ENCODE measurements at regions not wholly inside any gene's neighbourhood (a gene's known extent, or its start where the extent isn't known, plus 50 kb on each side); places are given as distances from the start of the nearest gene placed in this dataset.

DNA sequence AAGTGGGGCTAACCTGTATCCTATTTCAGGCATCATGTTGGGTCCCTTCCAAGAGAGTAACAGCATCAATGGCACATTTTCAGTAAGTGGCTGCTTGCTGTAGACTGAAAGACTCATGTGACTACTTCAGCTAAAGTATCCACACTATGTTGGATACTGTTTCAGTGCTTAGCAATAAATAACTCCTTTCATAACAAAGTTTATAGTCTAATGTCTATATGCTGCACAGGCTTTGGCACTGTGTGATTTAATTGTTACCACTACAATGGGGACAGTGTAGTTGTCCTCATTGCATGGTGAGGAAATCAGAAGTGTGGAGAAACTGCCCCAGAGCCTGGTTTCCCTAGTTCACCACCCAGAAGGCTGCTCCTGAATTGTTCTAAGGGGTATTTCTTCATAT is 318.0 kb upstream of the PTCHD4 start:
- POLR2A ChIA-PET, result no interaction called here
- Mint-ChIP-seq H3K4me1 (no peaks in the 10 kb centered on the region), H3K4me3 (no peak overlapping the region), H3K36me3 (no peaks in the 10 kb centered on the region), H3K27ac (no peak overlapping the region), H3K27me3 (no peaks in the 10 kb centered on the region), H3K9me3 (peaks cover 0 to 11% (median 2%) of the 10 kb centered on the region in 9 donors)
- DNase-seq (no peak), ATAC-seq (no peak)

DNA sequence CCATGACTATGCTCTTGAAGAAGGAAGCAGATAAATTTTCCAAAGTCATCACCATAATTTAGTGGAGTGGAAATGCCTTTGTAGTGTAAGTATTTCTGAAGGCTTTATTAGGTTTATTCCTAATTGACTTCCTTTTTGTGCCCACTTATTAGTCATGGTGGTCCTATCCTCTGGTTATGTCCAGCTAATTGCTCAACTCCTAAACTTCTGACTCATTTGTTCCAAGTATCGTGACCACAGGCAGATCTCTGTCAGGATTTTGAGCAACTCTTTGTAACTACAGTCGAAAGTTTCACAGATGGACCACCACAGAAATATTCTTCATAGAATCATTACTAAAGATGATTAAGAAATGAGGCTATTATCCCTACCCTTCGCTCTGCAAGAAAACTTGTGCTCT is 315.6 kb upstream of the PTCHD4 start:
- ATAC-seq (no peak), DNase-seq (no peak)
- Mint-ChIP-seq H3K27me3 (no peaks in the 10 kb centered on the region), H3K27ac (no peak overlapping the region), H3K4me3 (no peak overlapping the region), H3K4me1 (no peaks in the 10 kb centered on the region), H3K9me3 (peaks cover 0 to 11% (median 2%) of the 10 kb centered on the region in 9 donors), H3K36me3 (no peaks in the 10 kb centered on the region)
- POLR2A ChIA-PET, result interaction anchor here (0.6 kb wide), 1 partner anchor 8 kb away, joined by 3 read pairs; no protein-coding TSS in a partner anchor

DNA sequence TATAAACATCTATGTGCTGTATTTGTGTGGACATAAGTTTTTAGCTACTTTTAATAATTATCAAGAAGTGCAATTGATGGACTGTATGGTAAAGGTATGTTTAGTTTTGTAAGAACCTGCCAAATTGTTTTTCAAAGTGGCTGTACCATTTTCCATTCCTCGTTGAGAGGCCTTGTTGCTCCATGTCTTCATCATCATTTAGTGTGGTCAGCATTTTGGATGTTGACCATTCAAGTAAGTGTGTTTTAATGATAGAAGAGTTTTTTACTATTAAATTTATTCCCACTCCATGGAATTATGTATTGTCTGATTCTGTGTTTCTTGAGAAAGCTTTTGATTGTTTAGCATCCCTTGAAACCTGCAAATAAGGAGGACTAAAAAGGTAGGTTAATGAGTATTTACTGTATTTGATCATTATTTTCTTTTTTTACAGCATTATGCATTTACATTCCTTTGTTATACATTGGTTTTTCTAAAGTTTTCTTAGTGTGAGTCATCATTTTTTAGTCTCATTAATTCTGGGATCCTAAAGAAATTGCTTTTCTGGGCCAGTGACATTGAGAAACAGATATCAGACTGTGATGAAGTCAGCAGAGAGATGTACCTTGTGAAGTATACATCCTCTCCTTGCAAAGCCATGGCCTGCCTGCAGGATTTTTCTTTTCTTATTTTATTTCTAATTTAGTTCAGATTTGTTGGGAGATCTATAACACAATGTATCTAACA is 312.8 kb upstream of the PTCHD4 start:
- Mint-ChIP-seq H3K27me3 (no peaks in the 10 kb centered on the region), H3K27ac (no peak overlapping the region), H3K4me3 (no peak overlapping the region), H3K9me3 (peaks cover 0 to 8% (median 0%) of the 10 kb centered on the region in 9 donors), H3K4me1 (no peaks in the 10 kb centered on the region), H3K36me3 (no peaks in the 10 kb centered on the region)
- ATAC-seq, result no peak
- no peak for DNase-seq
- POLR2A ChIA-PET, result no interaction called here

DNA sequence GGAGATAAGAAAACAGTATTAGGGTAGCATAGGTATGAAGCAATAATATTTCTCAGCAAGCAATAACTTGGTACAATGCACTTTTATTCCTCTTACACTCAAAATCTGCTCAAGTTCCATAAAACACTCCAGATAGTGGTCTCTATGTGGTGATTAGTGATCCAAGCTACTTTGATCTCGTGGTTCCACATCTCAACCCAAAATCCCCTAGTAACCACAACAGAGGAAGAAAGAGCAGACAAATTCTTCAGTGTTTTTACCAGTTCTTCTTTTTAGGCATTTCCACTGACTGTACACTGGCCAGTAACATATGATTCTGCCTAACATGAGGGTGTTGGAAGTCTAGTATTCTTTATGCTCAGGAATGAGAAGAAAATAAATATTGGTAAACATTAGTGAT is 309.0 kb upstream of the PTCHD4 start:
- H3K4me3 Mint-ChIP-seq, result no peak overlapping the region

DNA sequence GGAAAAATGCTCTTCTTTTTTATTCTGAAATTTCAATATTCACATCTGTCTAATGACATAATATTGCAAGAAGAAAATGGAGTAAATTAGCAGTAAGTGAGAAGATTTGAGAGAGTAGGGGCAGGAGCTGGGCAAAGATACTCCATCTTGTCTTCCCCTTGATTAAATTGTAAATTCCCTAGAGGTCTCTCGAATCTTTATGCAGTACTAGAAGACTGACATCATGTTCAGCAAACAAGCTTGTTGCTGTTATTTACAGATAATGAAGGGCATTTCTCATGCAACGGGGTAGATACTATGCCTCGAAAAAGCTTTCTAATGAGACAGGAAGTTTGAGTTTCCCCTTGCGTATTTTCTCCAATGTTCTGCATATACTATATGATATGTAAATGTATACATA is 306.9 kb upstream of the PTCHD4 start:
- no peak overlapping the region for H3K4me3 Mint-ChIP-seq
- ATAC-seq (no peak), DNase-seq (no peak)
- H3K9me3 Mint-ChIP-seq, result peaks cover 0 to 8% (median 0%) of the 10 kb centered on the region in 9 donors
- no peaks in the 10 kb centered on the region for H3K27me3 Mint-ChIP-seq
- POLR2A ChIA-PET, result no interaction called here
- H3K27ac Mint-ChIP-seq, result no peak overlapping the region
- H3K36me3 Mint-ChIP-seq, result no peaks in the 10 kb centered on the region
- no peaks in the 10 kb centered on the region for H3K4me1 Mint-ChIP-seq

More for the DNA sequence above, 309.0 kb upstream of the PTCHD4 start:
- no peaks in the 10 kb centered on the region for H3K27me3 Mint-ChIP-seq
- no peak for DNase-seq
- ATAC-seq, result no peak
- POLR2A ChIA-PET, result no interaction called here
- H3K9me3 Mint-ChIP-seq, result peaks cover 0 to 9% (median 0%) of the 10 kb centered on the region in 9 donors
- no peaks in the 10 kb centered on the region for H3K4me1 Mint-ChIP-seq
- no peak overlapping the region for H3K27ac Mint-ChIP-seq
- no peaks in the 10 kb centered on the region for H3K36me3 Mint-ChIP-seq

DNA sequence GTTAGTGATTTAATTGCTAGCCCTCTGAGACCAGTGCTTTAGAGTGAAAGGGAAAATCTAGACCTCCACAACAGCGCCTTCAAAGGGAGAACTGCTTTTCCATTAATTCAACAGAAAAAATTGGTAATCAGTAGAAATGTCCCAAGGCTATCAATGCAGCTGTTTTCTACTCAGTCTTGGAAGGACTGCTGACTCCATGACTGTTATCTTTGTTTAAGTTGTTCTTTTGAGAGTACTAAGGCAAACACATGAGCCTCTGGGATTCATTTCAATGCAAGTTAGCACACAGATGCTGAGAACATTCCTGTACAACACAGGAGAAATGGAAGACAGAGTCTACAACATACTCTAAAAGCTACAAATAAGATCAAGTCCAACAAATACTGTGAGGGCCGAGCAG is 301.7 kb upstream of the PTCHD4 start:
- peaks cover 0 to 16% (median 2%) of the 10 kb centered on the region in 9 donors for H3K9me3 Mint-ChIP-seq
- ATAC-seq, result no peak
- DNase-seq, result no peak
- H3K36me3 Mint-ChIP-seq, result no peaks in the 10 kb centered on the region
- no peak overlapping the region for H3K4me3 Mint-ChIP-seq
- H3K27ac Mint-ChIP-seq, result no peak overlapping the region
- no peaks in the 10 kb centered on the region for H3K27me3 Mint-ChIP-seq
- H3K4me1 Mint-ChIP-seq, result no peaks in the 10 kb centered on the region
- POLR2A ChIA-PET, result no interaction called here

DNA sequence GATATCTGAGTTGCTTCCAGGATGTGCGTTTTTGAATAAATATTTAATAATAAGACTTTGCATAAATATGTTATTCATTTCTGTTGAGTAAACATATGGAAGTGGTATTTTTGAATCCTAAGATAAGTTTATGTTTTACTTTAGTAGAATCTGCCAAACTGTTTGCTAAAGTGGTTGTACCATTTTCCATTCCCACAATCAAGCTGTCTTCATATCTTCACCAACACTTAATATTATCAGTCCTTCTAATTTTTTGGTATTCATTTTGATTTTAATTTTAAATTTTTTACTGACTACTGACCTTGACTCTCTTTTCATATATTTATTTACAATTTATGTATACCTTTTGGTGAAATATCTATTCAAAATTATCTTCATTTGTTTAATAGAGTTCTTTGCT is 293.9 kb upstream of the PTCHD4 start:
- Mint-ChIP-seq H3K36me3 (no peaks in the 10 kb centered on the region), H3K9me3 (peaks cover 4 to 37% (median 12%) of the 10 kb centered on the region in 9 donors), H3K27me3 (no peaks in the 10 kb centered on the region), H3K4me1 (no peaks in the 10 kb centered on the region), H3K4me3 (no peak overlapping the region), H3K27ac (no peak overlapping the region)
- POLR2A ChIA-PET, result no interaction called here
- DNase-seq, result no peak
- no peak for ATAC-seq

DNA sequence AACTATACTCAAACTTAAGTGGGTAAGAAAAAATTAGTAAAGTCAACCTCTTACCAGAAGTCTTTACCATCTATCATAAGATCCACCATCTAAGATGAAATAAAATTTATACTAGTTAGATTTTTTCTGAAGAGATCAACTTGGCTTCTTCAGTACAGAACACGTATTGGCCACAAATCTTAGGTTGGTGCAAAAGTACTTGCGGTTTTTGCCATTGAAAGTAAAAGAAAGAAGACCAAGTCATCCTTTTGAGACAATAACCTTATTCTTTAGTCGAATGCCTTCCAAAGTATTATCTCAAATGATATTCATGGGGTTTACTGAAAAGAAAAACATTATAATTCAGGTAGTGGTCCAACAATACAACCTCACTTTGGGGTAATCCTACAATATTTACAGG is 292.6 kb upstream of the PTCHD4 start:
- Mint-ChIP-seq H3K36me3 (no peaks in the 10 kb centered on the region), H3K9me3 (peaks cover 5 to 29% (median 12%) of the 10 kb centered on the region in 9 donors), H3K27me3 (no peaks in the 10 kb centered on the region), H3K4me1 (no peaks in the 10 kb centered on the region), H3K4me3 (no peak overlapping the region), H3K27ac (no peak overlapping the region)
- ATAC-seq, result no peak
- no peak for DNase-seq
- POLR2A ChIA-PET, result no interaction called here

DNA sequence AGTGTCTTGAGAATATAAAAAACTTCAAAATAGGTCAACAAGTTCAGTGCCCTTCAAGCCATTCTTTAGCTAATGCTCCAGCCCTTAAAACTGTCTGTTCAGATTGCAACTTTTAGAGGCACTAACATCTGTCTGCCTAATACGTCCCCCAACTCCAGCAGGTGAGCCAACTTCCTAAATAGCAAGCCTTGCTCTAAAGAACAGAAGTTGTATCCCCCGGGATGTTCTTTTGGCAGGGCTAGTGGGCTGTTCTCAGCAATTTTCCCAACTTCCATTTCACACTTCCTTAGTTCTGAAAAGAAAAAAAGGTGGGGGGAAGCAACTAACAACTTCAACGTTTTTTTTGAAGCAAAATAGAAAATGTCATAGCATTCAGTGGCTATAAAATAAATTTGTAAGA is 290.0 kb upstream of the PTCHD4 start:
- H3K36me3 Mint-ChIP-seq, result no peaks in the 10 kb centered on the region
- no peak overlapping the region for H3K27ac Mint-ChIP-seq
- POLR2A ChIA-PET, result no interaction called here
- ATAC-seq (no peak), DNase-seq (no peak)
- H3K9me3 Mint-ChIP-seq, result peaks cover 0 to 33% (median 9%) of the 10 kb centered on the region in 9 donors
- no peaks in the 10 kb centered on the region for H3K27me3 Mint-ChIP-seq
- H3K4me1 Mint-ChIP-seq, result no peaks in the 10 kb centered on the region
- H3K4me3 Mint-ChIP-seq, result no peak overlapping the region

DNA sequence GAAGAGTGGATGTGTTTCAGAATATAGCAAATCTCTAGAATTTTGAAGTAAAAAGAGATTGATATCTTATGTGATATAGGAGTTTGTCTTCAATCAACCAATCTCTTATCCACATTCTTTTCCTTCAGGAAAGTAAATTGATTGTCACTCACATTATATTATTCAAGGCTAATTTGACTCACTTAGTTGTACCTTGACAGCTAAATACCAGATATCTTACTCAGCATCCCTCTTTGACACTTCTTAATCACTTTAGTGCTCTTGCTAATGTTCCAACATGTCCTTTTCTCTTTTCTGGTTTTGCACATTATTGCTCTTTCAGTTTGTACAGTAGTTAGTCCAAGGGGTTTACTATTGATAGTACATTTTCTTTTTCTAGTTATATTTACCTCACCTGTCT is 286.9 kb upstream of the PTCHD4 start:
- POLR2A ChIA-PET, result no interaction called here
- ATAC-seq (no peak), DNase-seq (no peak)
- Mint-ChIP-seq H3K9me3 (peaks cover 0 to 30% (median 8%) of the 10 kb centered on the region in 9 donors), H3K4me1 (no peaks in the 10 kb centered on the region), H3K27me3 (no peaks in the 10 kb centered on the region), H3K27ac (no peak overlapping the region), H3K36me3 (no peaks in the 10 kb centered on the region), H3K4me3 (no peak overlapping the region)

DNA sequence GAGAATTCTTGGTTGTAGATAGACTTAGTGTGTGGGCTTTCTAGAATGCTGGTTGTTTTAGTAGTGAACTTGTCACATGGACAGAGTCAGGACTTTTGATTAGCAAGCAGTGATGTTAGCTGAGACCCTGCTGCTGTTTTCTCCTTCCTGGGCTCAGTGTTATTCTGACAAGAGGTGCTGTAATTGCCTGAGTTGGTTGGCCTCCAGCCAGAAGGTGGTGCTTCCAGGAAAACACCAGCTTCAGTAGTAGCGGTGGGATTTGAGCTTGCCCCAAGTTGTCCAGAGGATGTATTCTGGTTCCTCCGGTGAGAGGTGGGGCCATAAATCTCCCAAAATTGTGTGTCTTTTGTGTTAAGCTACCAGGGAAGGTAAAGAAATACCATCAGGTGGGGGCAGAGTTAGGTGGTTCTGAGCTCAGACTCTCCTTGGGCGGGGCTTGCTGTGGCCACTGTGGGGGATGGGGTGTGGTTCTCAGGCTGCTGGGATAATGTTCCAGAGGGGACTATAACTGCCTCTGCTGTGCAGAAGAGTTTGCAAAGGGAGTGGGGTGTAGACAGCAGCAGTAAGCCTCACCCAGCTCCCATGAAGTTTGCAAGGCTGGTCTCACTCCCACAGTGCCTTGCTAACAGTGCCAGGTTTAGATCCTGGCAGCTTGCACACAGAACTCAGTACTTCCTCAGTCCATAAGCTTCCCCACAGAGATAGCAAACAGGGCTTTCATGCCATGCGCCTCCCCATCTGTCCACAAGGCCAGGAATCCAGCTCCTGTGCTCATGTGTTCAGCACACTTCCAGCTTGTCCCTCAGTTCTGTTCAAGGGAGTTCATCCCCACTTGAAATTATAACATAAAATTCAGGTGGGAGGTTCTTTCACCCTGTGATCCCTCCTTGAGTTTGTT is 278.4 kb upstream of the PTCHD4 start:
- H3K27me3 Mint-ChIP-seq, result no peaks in the 10 kb centered on the region
- no peaks in the 10 kb centered on the region for H3K36me3 Mint-ChIP-seq
- H3K27ac Mint-ChIP-seq, result no peak overlapping the region
- H3K9me3 Mint-ChIP-seq, result peaks cover 2 to 24% (median 9%) of the 10 kb centered on the region in 9 donors
- no peak overlapping the region for H3K4me3 Mint-ChIP-seq
- DNase-seq, result no peak
- POLR2A ChIA-PET, result no interaction called here
- H3K4me1 Mint-ChIP-seq, result no peaks in the 10 kb centered on the region
- no peak for ATAC-seq

DNA sequence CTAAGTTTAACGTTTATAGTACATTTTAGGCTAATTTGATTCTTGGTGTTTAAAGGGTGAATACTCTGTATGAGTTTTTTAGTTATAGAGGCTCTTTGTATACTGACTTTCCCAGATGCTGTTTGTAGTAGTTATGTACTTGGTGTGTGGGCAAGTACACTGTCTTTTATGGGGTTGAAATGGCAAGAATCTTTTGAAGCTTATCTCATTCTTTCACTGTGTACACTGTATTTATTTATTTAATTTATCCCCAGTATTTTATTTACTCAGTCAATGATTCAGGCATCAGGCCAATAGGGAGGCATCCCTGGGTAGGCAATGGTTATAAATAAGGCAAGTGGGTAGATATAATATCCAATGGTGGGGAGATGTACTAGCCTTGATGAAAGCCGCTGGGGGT is 277.0 kb upstream of the PTCHD4 start:
- Mint-ChIP-seq H3K9me3 (peaks cover 1 to 34% (median 9%) of the 10 kb centered on the region in 9 donors), H3K27me3 (no peaks in the 10 kb centered on the region), H3K27ac (no peak overlapping the region), H3K36me3 (no peaks in the 10 kb centered on the region), H3K4me1 (no peaks in the 10 kb centered on the region), H3K4me3 (no peak overlapping the region)
- no peak for DNase-seq
- POLR2A ChIA-PET, result no interaction called here
- no peak for ATAC-seq

DNA sequence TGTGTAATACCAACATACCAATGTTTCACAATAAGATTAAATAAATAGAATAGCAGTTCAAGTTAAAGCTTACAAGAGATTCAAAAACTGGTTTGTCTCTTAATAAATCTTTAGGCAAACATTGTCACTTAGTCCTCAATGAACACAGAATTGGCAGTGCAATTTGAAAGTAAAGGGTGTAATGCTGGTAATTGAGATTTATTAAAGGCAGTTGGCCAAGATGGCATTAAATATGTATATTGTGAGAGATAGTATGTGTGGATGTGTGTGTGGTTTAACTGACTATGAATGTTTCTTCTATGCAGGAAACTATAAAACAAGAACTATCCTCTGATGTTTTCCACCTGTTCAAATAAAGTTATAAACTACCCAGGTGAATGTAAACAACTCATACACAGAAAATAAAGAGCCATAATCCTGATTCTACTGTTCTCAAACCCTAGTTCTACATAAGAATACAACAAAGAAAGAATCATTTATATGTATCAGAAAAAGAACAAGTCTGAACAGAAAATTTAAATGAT is 267.9 kb upstream of the PTCHD4 start:
- no peak overlapping the region for H3K4me3 Mint-ChIP-seq
- H3K36me3 Mint-ChIP-seq, result no peaks in the 10 kb centered on the region
- no peak for DNase-seq
- no peaks in the 10 kb centered on the region for H3K4me1 Mint-ChIP-seq
- ATAC-seq, result no peak
- H3K9me3 Mint-ChIP-seq, result peaks cover 2 to 36% (median 7%) of the 10 kb centered on the region in 9 donors
- H3K27ac Mint-ChIP-seq, result no peak overlapping the region
- H3K27me3 Mint-ChIP-seq, result no peaks in the 10 kb centered on the region
- POLR2A ChIA-PET, result no interaction called here

All from naive thymus-derived CD8-positive, alpha-beta T cell (primary cell).